ENCODE measurements at regions not wholly inside any gene's neighbourhood (a gene's known extent, or its start where the extent isn't known, plus 50 kb on each side); places are given as distances from the start of the nearest gene placed in this dataset.
"Not testable (repeated sequence)": the region's sequence is repeated elsewhere in the genome, so short reads cannot be mapped to it uniquely, and the experiment has no call there.

DNA sequence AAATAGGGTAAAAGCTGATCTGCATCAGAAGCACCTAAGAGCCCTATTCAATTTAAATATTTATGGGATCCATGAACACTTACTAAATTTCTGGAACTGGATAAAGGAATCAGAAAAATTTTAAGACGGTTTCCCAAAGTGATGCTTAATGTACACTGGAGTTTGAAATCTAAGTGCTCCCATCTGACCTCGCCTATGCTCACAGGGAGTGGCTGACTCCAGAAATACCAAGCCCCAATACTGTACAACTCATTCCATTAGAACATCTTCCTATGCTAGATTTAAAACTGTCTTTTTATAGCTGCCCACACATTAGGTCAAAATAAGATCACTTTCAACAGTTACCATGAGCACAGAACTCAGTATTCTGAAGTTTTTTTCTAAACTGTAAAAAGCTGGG, 1214.6 kb downstream of the CDH11 start:
- no peak for DNase-seq

DNA sequence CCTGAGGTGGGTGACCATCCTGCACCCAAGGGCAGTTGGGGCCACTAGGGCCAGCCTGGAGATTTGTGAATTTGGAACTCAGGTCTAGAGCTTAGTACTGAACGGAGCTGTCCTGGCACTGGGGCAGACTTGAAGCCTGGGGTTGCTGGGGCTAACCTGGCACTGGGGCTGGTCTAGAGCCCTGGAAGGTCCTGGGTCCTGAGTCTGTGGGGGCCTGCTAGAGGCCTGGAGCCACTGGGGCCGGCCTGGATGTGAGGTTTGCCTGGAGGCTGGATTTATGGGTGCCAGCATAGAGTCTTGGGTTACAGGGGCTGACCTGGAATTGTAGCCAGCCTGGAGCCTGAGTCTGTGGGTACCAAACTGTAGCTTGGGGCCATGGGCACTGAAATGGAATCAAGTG, 1216.9 kb downstream of the CDH11 start:
- no peak for DNase-seq

DNA sequence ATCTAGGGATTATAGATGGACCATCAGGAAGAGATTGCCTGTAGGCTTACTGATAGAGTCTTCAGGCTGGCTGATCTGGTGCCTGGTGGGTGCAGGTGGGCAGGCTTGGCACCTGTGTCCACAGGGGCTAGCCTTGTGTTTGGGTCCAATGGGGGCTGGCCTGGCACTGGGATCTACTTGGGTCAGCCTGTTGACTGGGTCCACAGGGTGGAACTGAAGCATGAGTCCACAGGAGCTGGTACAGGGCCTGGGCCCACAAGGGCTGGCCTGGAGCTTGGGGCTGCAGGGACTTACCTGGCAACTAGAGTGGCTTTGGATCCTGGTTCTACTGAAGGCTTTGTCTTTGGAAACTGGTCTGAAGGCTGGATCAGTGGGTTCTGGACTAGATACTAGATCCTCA, 1217.7 kb downstream of the CDH11 start:
- DNase-seq = no peak

DNA sequence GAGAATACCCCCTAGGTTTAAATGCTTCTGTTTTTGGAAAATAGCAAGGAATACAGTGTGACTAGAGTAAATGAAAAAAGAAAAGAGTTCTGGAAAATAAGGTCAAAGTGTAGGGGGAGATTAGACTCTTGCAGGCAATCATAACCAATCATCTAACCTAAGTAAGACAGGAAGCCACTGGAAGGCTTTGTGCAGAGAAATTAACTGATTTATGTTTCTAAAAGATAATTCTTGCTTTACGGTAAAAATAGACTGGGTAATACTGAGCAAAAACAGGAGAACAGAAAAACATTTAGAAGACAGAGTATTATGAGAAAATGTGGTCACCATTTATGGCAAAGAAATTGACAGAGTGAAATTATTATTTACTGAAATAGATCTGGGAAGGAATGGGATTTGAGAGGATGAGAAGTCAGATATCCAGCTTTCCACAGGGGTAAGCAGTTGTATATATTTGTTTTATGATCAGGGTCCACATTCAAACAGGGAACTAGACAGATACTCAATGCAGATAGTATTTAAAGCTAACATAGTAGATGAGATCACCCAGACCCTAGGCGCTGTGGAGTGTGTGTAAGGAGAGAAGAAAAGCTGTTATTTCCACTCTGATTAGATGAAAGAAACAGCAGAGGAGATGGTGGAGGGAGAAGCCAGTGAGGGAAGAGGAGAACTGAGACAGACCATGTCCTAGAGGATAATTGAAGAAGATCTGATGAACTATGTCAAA, 1225.3 kb downstream of the CDH11 start:
- DNase-seq = no peak

DNA sequence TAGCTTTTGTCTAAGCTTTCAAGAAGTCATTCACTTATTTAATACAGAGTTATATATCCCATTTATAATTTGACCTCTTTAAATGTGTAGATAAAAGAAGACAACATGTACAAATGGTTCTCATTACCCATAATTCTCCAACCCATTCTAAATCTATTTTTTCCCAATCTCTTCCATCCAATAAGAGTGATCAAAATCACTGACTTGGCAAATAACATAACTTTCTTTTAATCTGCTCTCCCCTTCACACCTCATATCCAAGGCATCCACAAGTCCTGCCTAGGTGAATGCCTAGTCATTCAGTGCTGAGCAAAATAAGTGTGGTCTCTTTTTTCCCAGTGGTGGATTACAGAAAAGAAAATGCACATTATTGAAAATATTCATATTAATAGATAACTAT, 1231.1 kb downstream of the CDH11 start:
- DNase-seq = no peak

DNA sequence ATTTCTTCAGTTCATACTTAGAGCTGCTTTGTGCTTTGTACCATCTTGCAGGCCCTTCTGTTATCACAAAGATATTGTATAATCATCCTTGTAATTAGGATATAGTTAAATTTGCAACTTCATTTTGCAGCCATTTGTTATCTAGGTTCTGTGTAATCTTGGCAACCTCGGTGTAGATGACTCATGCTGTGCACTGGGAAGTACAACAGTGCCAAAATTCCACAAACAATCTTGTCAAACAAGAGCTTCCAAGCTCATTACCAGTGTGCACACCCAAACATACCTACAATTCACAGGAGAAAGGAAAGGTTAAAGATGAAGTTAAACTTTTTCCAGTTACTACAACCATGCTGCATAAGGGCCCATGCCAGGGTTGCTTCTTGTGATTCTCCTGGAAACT, 1231.8 kb downstream of the CDH11 start:
- no peak for DNase-seq

DNA sequence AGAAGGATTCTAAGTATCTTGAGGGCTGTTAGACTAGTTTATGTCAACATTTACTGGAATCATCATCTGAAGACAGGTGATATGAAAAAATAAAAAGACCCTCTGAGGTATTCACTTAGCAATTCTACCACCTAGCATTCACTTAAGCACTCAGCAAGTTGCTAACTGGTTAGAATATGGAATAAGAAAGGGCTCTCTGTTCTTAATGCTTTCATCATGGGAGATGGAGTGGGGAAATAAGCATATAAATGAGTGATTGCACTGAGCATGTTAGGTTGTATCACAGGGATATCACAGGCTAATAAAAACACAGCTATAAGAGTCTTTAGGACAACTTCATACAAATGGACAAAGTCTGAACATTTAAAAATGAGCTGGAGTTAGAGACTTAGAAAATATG, 1238.8 kb downstream of the CDH11 start:
- DNase-seq = no peak

DNA sequence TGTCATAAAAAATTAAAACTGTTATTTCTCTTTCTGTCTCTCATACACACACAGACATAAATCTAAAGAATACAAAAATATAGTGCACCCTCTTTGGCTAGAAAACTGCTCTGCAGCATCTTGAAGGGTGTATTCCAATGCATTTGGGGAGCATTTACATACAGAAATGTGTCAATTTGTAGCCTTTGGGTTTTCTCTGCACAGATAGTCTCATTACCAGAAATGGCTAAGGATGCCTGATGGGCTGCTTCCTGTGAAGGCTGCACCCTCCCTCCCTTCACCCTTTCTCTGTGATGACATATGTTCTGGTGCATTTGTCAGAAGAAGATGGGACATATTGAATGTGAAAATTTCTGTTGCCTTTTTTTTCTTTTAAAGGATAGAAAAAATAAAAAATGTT, 1239.3 kb downstream of the CDH11 start:
- DNase-seq = no peak

DNA sequence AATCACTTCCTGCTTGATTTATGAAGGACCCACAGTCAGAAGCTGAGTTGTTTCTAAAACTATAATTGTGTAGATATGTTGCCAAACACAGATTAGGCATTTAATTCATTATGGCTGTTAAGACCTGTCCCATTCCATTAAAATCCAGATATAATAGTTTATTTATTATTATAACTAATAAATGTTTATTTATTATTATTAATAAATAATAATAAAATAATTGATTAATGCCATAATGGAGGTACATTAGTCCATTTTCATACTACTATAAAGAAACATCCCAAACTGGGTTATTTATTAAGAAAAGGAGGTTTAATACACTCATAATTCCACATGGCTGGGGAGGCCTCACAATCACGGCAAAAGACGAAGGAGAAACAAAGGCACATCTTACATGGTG, 1240.9 kb downstream of the CDH11 start:
- no peak for DNase-seq

DNA sequence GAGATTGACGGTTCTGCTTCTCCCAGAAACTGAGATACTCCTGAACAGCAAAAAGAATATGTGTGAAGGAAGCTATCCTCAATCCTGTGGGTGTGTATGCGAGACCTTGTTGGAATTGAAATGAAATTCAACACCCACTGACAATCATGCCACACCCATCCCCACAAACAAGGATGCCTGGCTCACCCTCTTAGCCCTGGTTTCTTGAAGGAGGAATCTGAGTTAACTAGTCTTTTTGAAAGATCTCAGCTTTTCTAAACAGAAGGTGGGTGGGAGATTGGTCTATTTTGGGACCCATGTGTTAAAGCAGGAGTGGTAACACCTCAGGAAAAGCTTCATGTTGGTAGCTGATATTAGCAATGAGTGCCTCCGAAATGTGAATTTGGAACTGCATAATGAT, 1244.5 kb downstream of the CDH11 start:
- DNase-seq = no peak

DNA sequence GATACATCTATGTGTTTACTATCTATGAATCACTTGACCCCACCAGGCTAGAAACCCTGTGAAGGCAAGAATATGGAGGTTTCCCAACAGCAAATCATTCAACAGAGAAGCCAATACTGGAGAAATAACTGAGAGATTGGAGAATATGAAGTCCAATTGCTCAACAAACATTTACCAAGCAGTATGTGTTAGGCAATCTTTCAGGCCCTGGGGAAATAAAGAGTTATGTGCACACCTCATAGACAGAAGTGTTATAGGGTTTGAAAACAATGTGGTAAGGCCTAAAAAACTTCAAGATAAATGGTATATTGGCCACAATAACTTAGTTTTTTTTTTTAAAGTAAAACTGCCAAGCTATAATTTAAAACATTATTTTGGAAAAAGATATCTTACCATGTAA, 1245.8 kb downstream of the CDH11 start:
- DNase-seq = no peak

DNA sequence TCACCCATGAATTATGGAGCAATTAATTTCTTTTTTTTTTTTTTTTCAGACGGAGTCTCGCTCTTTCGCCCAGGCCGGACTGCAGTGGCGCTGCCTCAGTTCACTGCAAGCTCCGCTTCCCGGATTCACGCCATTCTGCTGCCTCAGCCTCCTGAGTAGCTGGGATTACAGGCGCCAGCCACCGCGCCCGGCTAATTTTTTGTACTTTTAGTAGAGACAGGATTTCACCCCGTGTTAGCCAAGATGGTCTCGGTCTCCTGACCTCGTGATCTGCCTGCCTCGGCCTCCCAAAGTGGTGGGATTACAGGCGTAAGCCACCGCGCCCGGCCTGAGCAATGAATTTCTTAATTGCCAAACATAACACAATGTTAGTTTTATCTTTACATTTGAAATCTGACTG, 1261.2 kb downstream of the CDH11 start:
- not testable (repeated sequence) for DNase-seq

DNA sequence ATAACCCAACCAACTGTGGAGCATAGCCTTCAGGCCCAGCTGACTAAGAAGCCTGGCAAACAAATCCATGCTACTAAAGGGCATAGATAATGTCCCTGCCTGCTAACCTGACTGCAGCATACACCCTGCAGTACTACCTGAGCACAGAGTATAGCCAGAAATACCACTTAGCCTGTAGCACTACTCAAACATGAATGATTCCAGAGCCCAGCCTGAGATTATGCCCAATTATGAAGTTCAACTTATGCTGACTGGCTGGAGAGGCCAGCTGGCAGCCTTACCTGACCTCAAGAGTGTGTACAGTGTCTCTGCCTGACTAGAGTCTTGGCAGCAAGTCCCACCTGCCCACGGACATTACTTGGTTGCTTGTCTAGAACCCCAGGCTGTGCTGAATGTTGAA, 1265.3 kb downstream of the CDH11 start:
- DNase-seq = no peak

DNA sequence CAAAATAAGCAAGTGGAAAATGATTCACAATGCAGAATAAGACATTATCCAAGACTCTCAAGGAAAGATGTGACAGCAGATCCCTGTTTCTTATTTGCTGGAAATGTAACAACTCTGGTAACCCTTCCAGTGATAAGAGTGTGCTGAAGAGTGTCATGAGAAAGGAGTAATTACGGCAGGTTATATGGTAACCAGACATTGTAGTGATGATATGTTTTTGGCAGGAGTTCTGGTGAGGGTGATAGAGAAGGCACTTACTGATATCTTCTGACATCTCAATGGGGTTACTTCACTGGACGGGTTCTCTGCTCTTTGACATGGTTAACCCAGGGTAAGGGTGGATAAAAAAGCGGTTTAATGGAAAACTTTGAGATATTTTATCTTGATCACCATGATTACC, 1270.9 kb downstream of the CDH11 start:
- DNase-seq = no peak

DNA sequence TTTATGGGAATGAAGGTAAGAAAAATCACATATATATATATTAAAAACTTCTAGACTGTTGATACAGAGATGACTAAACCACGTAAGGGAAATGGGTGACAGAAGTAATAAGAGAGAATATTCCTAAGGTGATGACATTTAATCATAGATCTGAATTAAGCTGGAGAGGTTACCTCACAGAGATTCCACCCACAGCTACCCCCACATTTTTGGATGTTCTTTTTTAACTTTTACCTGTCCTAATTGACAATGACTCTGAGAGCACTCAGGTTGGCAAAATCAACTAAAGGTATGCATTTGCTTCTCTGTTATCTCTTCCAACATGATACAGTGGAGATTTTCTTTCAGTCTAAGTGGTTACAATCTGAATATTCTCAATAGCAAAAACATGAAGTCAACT, 1280.6 kb downstream of the CDH11 start:
- no peak for DNase-seq

DNA sequence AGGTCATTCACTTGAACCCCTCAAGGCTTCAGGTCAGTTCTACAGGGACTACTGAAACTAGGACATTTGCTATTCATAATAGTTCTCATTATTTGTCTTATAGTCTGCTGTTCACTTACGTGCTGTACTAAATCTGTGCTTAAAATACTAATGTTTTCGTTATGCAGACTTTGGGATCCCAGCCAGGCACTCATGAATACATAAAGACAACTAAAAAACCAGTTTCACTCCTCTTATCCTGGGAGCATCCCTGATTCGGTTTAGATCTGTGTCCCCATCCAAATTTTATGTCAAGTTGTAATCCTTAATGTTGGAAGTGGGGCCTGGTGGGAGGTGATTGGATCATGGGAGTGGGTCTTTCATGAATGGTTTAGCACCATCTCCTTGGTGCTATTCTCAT, 1291.8 kb downstream of the CDH11 start:
- no peak for DNase-seq

DNA sequence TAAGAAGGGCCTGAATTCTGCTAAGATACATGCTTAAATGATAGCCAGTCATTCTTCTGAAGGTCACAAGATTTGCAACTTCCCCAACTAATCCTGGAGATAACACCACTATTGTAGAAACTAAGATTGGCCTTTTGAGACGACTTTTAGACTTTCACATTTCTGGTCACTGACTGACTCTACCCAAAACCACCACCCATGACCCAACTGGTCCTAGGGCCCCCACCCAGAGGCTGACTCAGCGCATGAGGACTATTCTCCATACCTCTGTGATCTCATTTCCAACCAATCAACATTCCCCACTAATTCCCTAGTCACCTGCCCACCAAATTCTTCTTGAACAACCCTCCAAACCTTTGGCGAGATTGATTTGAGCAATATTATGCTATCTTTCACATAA, 1299.0 kb downstream of the CDH11 start:
- no peak for DNase-seq

DNA sequence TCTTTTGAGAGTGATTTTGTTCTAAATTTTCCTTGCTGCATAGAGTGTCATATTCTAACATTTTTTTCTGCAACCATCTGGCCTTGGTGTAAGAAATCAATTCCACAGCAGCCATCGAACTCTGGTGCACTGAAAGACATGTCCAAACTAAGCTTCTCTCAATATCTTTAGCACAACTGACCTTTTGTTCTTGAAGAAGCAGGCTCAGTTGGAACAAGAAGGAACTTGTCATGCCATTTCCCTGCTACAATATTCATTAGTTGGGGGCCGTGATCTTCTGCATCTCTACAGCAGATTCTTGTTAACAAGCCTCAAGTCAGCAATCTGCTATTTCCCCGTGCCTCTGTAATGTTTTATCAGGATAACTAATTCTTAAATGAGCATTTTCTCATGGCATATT, 1305.6 kb downstream of the CDH11 start:
- DNase-seq = no peak

DNA sequence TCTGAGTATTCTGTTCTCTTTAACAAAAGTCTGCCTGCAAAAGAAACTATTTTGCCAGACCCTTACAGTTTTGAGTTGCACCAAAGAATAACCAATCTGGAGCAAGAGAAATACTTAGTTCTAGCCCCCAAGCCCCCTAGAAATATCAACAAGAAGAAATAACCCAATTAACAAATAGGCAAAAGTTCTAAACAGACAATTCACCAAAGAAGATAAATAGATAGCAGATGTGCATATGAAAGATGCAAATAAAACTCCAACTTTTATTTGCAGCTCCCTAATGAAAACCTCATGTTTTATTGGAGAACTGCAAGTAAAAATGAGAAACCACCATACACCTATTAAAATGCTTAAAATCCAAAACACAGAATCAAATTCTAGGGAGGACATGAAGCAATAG, 1308.0 kb downstream of the CDH11 start:
- DNase-seq = no peak

DNA sequence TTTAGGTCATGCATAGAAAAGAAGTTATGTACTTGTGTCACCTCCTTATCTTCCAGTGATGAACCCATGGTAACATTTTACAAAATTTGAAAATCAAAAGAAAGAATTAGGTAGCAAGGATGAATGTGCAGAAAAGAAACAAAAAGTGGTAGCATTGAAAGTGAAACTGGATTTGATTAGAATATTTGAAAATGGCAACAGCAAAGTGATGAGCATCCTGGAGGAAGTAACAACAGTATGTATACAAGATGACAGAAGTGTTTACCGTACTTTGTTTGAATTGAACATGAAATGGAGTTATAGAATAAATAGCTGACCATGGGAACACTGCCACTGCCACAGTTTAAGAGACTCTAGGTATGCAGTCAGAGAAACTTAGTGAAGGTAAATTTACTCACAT, 1313.1 kb downstream of the CDH11 start:
- no peak for DNase-seq

DNA sequence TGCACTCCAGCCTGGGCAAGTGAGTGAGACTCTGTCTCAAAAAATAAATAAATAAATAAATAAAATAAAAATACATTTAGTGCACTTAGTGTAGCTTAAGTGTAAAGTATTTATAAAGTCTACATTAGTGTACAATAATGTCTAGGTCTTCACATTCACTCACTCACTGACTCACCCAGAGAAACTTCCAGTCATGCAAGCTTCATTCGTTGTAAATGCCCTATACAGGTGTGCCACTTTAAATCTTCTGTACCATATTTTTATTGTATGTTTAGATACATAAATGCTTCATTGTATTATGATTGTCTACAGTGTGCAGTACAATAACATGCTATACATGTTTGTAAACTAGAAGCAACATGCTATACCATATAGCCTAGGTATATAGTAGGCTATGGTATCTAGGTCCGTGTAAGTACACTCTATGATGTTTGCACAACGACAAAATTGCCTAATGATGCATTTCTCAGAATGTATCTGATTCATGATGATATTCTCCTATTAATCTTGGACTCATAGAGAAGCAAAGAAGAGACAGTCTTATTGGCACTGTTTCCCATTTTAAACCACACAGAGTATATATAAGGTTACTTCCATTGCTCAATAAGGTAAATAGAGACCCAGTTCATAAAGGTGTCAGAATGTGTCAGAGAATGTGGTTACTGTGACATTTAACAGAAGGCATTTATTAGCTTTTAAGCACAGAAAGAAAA, 1314.9 kb downstream of the CDH11 start:
- no peak for DNase-seq

DNA sequence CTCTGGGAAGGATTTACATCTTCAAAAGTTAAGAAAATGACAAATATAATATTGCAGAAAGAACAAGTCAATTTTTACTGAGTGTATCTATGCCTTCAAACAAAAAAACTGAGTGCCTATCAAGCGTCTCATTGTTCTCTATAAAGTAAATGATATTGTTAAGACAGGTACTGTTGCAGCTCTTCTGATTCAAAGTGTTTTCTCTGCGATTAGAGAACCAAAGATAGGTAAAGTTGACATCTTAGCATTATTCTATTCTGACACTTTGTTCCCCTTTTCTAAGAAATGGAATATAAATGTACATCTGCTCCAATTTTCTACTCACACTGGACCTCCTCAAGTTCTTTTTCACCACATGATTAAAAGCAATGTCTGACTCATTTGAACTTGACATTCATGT, 1317.7 kb downstream of the CDH11 start:
- DNase-seq = no peak

DNA sequence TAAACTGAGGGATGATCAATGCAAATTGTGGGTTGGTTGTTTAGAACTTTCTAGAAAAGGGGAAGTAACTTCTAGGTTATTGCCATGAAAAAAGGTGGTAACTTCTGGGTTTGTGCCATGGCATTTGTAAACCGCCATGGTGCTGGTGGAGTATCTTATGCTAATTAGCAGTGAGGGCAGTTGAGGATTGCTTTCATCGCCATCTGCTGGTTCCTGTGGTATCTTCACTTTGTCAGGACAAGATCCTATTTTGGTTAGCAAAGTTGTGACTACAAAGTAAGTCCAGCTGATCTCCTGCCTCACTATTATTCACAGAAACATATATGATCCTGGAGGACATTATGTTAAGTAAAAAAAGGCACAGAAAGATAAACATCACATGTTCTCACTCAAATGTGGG, 1332.3 kb downstream of the CDH11 start:
- no peak for DNase-seq

DNA sequence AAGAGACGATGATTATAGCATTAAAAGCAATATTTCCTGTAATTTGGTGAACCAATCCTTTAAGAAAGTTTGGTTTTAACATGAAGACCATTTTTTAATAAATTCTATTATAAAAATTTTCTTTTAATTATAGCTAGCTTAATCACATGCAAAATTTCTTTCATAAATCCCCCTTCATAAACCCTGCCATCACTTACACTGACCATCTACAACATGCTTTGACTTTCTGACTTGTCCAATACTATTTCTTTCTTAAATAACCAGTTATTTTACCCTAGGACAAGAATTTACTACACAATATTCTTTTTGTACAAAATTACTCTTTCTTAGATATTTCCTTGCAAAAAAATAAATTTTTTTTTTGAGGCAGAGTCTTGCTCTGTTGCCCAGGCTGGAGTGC, 1334.8 kb downstream of the CDH11 start:
- no peak for DNase-seq

DNA sequence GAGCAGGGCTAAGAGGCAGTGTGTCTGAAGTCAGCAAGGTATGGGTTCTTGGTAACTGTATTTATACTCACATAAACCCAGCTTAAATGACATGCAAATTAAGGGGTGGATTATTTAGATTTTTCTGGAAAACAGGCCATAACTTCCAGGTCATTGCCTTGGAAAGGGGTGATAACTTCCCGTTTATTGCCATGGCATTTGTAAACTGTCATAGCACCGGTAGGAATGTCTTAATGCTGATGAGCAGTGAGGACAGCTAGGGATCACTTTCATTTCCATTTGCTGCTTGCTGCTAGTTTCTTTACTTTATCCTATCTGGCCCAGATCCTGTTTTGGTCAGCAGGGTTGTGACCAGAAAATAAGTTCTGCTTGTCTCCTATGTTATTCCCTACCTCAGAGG, 1336.7 kb downstream of the CDH11 start:
- DNase-seq = no peak
